HEK293 (cell line): ENCODE measurements at regions not wholly inside any gene's neighbourhood (a gene's known extent, or its start where the extent isn't known, plus 50 kb on each side); places are given as distances from the start of the nearest gene placed in this dataset.
"Not testable (repeated sequence)": the region's sequence is repeated elsewhere in the genome, so short reads cannot be mapped to it uniquely, and the experiment has no call there.

Source experiments
- CTCF ChIA-PET: fragments of 350-600 bp; formaldehyde crosslinking; extraction: SDS; loops from one replicate; lab custom pipeline; 2021; ENCODE audit warnings: antibody characterized with exemption; lab: Yijun Ruan, JAX
- POLR2A ChIA-PET: fragments of 300-600 bp; formaldehyde crosslinking; extraction: SDS; loops from one replicate; lab custom pipeline; 2020; ENCODE audit warnings: antibody characterized with exemption, inconsistent platforms; lab: Yijun Ruan, JAX
- H3K27ac ChIP-seq: fragments of 200-500 bp; sonication (Bioruptor generic); 2 replicates; pipeline ENCODE4 v1.5.1; 2014; ENCODE audit warnings: low read depth, low read length, control low read depth, inconsistent platforms; ENCODE audit errors: extremely low read depth
- H3K36me3 ChIP-seq, 2 experiments: fragments of 200-500 bp in 1 of 2; sonication (Bioruptor generic) in 1 of 2; 1 replicate in 1 of 2; 2 replicates in 1 of 2; pipeline ENCODE4 v1.5.1; 2014 to 2017; ENCODE audit warnings: inconsistent platforms in 2 of 2, low read length in 2 of 2; ENCODE audit not compliant: control insufficient read depth in 2 of 2, insufficient read depth in 1 of 2
- H3K4me1 ChIP-seq: fragments of 200-500 bp; sonication (Bioruptor generic); 2 replicates; pipeline ENCODE4 v1.5.1; 2014; ENCODE audit warnings: mild to moderate bottlenecking, low read length, inconsistent platforms; ENCODE audit not compliant: control insufficient read depth, insufficient read depth
- H3K4me3 ChIP-seq: 2 replicates; pipeline ENCODE4 v1.5.1; 2011; ENCODE audit warnings: low read depth, mild to moderate bottlenecking, control low read depth, low read length, moderate library complexity
- H3K9me3 ChIP-seq: fragments of 200-500 bp; sonication (Bioruptor generic); 2 replicates; pipeline ENCODE4 v1.5.1; 2014; ENCODE audit warnings: low read depth, low read length, inconsistent platforms; ENCODE audit not compliant: control insufficient read depth, insufficient read depth
- HIC1 ChIP-seq: fragments of 450-650 bp; formaldehyde crosslinking; IDR thresholded peaks from 2 replicates; pipeline ENCODE4 v1.5.1; 2016; ENCODE audit warnings: missing biosample characterization, missing genetic modification characterization
- KLF7 ChIP-seq: fragments of 450-650 bp; formaldehyde crosslinking; IDR thresholded peaks from 2 replicates; pipeline ENCODE4 v1.5.1; 2016; ENCODE audit warnings: missing biosample characterization, missing genetic modification characterization, borderline replicate concordance
- MEIS1 ChIP-seq: sonication (generic); formaldehyde crosslinking; IDR thresholded peaks from 2 replicates; pipeline ENCODE4 v1.8.1; 2022; ENCODE audit warnings: missing genetic modification reagents, mild to moderate bottlenecking, borderline replicate concordance
- SALL2 ChIP-seq: fragments of 450-650 bp; formaldehyde crosslinking; IDR thresholded peaks from 2 replicates; pipeline ENCODE4 v1.5.0; 2017; ENCODE audit warnings: missing biosample characterization, mild to moderate bottlenecking, missing genetic modification characterization, borderline replicate concordance
- WT1 ChIP-seq: fragments of 450-650 bp; formaldehyde crosslinking; IDR thresholded peaks from 2 replicates; pipeline ENCODE4 v1.5.1; 2016; ENCODE audit warnings: missing biosample characterization, missing genetic modification characterization
- ZBTB8A ChIP-seq: fragments of 450-650 bp; formaldehyde crosslinking; IDR thresholded peaks from 2 replicates; pipeline ENCODE4 v1.5.1; 2016; ENCODE audit warnings: missing biosample characterization, missing genetic modification characterization
- ZNF10 ChIP-seq: fragments of 450-650 bp; formaldehyde crosslinking; IDR thresholded peaks from 2 replicates; pipeline ENCODE4 v1.5.1; 2017; ENCODE audit warnings: missing biosample characterization, missing genetic modification characterization
- ZNF112 ChIP-seq: fragments of 450-650 bp; formaldehyde crosslinking; IDR thresholded peaks from 2 replicates; pipeline ENCODE4 v1.5.0; 2017; ENCODE audit warnings: missing biosample characterization, missing genetic modification characterization
- ZNF16 ChIP-seq: fragments of 450-650 bp; formaldehyde crosslinking; IDR thresholded peaks from 2 replicates; pipeline ENCODE4 v1.5.1; 2016; ENCODE audit warnings: low read depth, missing biosample characterization, missing genetic modification characterization
- ZNF223 ChIP-seq: fragments of 450-650 bp; formaldehyde crosslinking; IDR thresholded peaks from 2 replicates; pipeline ENCODE4 v1.5.1; 2016; ENCODE audit warnings: missing biosample characterization, missing genetic modification characterization
- ZNF433 ChIP-seq: fragments of 450-650 bp; formaldehyde crosslinking; IDR thresholded peaks from 2 replicates; pipeline ENCODE4 v1.5.1; 2016; ENCODE audit warnings: missing biosample characterization, missing genetic modification characterization, low read depth
- ZNF768 ChIP-seq: fragments of 450-650 bp; formaldehyde crosslinking; IDR thresholded peaks from 2 replicates; pipeline ENCODE4 v1.5.1; 2018; ENCODE audit warnings: missing biosample characterization, mild to moderate bottlenecking, missing genetic modification characterization
- ZNF776 ChIP-seq: fragments of 450-650 bp; formaldehyde crosslinking; IDR thresholded peaks from 2 replicates; pipeline ENCODE4 v1.5.0; 2017; ENCODE audit warnings: missing biosample characterization, missing genetic modification characterization, borderline replicate concordance
- TF ChIP-seq, protein P1 (sequence below): fragments of 450-650 bp; formaldehyde crosslinking; IDR thresholded peaks from 2 replicates; pipeline ENCODE4 v1.5.1; 2016; ENCODE audit warnings: missing biosample characterization, missing genetic modification characterization, low read depth
- TF ChIP-seq, protein P2 (sequence below): fragments of 450-650 bp; formaldehyde crosslinking; IDR thresholded peaks from 2 replicates; pipeline ENCODE4 v1.5.1; 2017; ENCODE audit warnings: missing biosample characterization, missing genetic modification characterization

DNA sequence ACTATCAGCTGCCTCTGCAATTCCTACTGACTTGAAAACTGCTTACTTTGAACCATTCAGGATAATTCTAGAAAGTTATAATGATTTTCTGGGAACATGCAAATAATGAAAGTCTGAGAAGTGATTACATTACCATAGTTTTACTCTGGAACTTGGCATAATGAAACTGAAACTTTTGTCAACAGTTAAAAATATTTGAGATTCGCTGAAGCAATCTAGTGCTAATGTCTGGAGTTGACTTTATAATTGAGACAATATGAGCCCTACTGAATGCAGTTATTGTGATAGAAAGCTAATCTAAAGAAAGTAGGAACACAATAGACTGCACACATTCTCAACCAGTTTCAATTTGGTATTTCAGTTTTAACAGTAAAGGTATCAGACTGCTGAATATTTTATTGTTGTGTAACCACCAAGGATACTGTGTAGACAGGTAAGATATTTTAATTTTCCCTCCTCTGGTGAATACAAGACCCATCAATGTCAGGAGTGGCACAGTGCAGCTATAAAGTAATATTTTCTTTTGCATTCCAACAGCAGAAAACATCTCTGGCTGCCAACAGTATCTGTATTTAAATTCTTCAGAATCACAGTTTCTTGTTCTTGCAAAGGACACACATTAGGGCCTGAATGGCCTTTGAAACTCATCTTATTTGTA, 483.5 kb downstream of the ATP23 start:
- peaks cover 3% of the 10 kb centered on the region for H3K4me1 ChIP-seq
- CTCF ChIA-PET = interaction anchor here (0.7 to 1.8 kb wide), 2 partner anchors 9 to 88 kb away, joined by 3 to 8 read pairs; no protein-coding TSS in a partner anchor
- H3K4me3 ChIP-seq = no peak overlapping the region
- TF ChIP-seq ZNF112 (tag by site-specific recombination) = no peak
- TF ChIP-seq ZNF10 = no peak
- TF ChIP-seq ZNF776 = no peak
- no peak for TF ChIP-seq HIC1
- TF ChIP-seq ZNF768 (tag by site-specific recombination) = no peak
- no peak for TF ChIP-seq ZBTB8A (tag by site-specific recombination)
- TF ChIP-seq ZNF16 (tag by site-specific recombination) = no peak
- no peak for TF ChIP-seq ZNF223 (tag by site-specific recombination)
- TF ChIP-seq, protein P1, sequence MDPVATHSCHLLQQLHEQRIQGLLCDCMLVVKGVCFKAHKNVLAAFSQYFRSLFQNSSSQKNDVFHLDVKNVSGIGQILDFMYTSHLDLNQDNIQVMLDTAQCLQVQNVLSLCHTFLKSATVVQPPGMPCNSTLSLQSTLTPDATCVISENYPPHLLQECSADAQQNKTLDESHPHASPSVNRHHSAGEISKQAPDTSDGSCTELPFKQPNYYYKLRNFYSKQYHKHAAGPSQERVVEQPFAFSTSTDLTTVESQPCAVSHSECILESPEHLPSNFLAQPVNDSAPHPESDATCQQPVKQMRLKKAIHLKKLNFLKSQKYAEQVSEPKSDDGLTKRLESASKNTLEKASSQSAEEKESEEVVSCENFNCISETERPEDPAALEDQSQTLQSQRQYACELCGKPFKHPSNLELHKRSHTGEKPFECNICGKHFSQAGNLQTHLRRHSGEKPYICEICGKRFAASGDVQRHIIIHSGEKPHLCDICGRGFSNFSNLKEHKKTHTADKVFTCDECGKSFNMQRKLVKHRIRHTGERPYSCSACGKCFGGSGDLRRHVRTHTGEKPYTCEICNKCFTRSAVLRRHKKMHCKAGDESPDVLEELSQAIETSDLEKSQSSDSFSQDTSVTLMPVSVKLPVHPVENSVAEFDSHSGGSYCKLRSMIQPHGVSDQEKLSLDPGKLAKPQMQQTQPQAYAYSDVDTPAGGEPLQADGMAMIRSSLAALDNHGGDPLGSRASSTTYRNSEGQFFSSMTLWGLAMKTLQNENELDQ (tag by site-specific recombination) = no peak
- TF ChIP-seq ZNF433 (tag by site-specific recombination) = no peak
- TF ChIP-seq WT1 = no peak
- no peak for TF ChIP-seq KLF7 (tag by site-specific recombination)
- TF ChIP-seq, protein P2, sequence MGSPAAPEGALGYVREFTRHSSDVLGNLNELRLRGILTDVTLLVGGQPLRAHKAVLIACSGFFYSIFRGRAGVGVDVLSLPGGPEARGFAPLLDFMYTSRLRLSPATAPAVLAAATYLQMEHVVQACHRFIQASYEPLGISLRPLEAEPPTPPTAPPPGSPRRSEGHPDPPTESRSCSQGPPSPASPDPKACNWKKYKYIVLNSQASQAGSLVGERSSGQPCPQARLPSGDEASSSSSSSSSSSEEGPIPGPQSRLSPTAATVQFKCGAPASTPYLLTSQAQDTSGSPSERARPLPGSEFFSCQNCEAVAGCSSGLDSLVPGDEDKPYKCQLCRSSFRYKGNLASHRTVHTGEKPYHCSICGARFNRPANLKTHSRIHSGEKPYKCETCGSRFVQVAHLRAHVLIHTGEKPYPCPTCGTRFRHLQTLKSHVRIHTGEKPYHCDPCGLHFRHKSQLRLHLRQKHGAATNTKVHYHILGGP = no peak
- POLR2A ChIA-PET = interaction anchor here (0.9 kb wide), 1 partner anchor 9 kb away, joined by 3 read pairs; no protein-coding TSS in a partner anchor
- H3K9me3 ChIP-seq = no peaks in the 10 kb centered on the region
- H3K36me3 ChIP-seq = no peaks in the 10 kb centered on the region
- H3K27ac ChIP-seq = no peak overlapping the region

DNA sequence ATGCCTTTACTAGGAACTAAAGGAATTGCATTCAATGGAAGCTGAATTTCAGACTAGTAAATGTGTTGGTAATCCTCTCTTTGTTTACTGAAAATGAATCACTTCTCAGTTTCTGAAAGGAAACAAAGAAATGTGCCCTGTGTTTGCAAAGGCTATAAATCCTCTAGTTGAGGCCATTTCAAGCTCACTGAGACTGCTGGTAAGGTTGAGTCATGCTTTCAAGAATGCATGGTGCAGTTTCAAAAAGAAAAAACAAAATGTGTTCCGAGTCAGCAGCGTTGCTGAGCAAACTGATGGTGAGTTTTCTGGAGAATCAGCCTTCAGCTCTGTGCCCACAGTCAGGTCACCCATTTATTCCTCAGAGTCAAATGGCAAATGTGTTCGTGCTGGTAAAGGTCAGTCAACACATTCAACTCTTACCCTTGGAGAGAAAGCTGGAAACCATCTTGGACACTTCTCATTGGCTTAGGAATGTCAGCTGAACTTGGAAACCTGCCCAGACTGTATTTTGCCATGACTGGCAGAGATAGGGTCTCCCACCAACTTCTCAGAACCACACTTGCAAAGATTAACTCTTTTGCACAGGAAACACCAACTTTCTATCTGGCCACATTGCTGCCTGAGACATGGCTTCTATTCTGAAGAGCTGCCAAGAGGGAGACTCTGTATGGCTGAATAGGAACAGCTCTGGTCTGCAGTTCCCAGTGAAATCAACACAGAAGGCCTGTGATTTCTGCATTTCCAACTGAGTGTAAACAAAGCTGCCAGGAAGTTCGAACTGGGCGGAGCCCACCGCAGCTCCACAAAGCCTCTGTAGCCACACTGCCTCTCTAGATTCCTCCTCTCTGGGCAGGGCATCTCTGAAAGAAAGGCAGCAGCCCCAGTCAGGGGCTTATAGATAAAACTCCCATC, 484.4 kb downstream of the ATP23 start:
- peak; percentile 45; the same call in 1 of the 2 replicates for TF ChIP-seq MEIS1 (CRISPR knock-in tag)
- TF ChIP-seq SALL2 (tag by site-specific recombination) = no peak
- Histone ChIP-seq H3K4me1 (peaks cover 3% of the 10 kb centered on the region), H3K36me3 (no peaks in the 10 kb centered on the region), H3K27ac (peak overlapping the region; percentile 24; the same call in 1 of the 2 replicates), H3K9me3 (no peaks in the 10 kb centered on the region), H3K4me3 (no peak overlapping the region)
- POLR2A ChIA-PET = interaction anchor here (0.9 kb wide), 1 partner anchor 9 kb away, joined by 3 read pairs; no protein-coding TSS in a partner anchor
- CTCF ChIA-PET = interaction anchor here (1.0 to 1.8 kb wide), 2 partner anchors 10 to 15 kb away, joined by 3 to 8 read pairs; no protein-coding TSS in a partner anchor

DNA sequence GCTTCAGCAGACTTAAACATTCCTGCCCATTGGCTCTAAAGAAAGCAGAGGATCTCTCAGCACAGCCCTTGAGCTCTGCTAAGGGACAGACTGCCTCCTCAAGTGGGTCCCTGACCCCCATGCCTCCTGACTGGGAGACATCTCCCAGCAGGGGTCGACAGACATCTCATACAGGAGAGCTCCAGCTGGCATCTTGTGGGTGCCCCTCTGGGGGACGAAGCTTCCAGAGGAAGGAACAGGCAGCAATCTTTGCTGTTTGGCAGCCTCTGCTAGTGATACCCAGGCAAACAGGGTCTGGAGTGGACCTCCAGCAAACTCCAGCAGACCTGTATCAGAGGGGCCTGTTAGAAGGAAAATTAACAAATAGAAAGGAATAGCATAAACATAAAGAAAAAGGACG, 485.1 kb downstream of the ATP23 start:
- H3K27ac ChIP-seq, H3K36me3 ChIP-seq, H3K9me3 ChIP-seq, H3K4me1 ChIP-seq, H3K4me3 ChIP-seq: not testable (repeated sequence)
- CTCF ChIA-PET = interaction anchor here (1.0 kb wide), 1 partner anchor 16 kb away, joined by 3 read pairs; no protein-coding TSS in a partner anchor
- POLR2A ChIA-PET = interaction anchor here (0.6 kb wide), 1 partner anchor 13 kb away, joined by 3 read pairs; no protein-coding TSS in a partner anchor
